RWPE1 (cell line): ENCODE measurements at regions not wholly inside any gene's neighbourhood (a gene's known extent, or its start where the extent isn't known, plus 50 kb on each side); places are given as distances from the start of the nearest gene placed in this dataset.

ENCODE experiments used
- CTCF ChIA-PET: fragments of 350-600 bp; sonication (Branson Sonifier 250); formaldehyde crosslinking; extraction: SDS; loops from one replicate; lab custom pipeline; 2021; lab: Yijun Ruan, JAX
- POLR2A ChIA-PET: fragments of 400-600 bp; formaldehyde crosslinking; extraction: SDS; loops from one replicate; lab custom pipeline; 2020; ENCODE audit warnings: antibody characterized with exemption; ENCODE audit not compliant: low non-redundant PET; lab: Yijun Ruan, JAX
- DNase-seq: peaks from one replicate; pipeline ENCODE4 v3.0.0; 2012; ENCODE audit warnings: low spot score
- H3K27ac ChIP-seq: fragments of 450-650 bp; 2 replicates; pipeline ENCODE4 v1.5.1; 2017
- CTCF ChIP-seq: fragments of 450-650 bp; conservative IDR thresholded peaks from 2 replicates; pipeline ENCODE4 v1.5.1; 2017; ENCODE audit warnings: low read depth, mild to moderate bottlenecking

- no peak for DNase-seq
- no peak overlapping the region for H3K27ac ChIP-seq
- TF ChIP-seq CTCF, result no peak
- ChIA-PET CTCF (no interaction called here), POLR2A (no interaction called here)
These were observed 95.5 kb upstream of the DPT start for GRCh38 chr1:168824418-168825065.

- TF ChIP-seq CTCF, result no peak
- ChIA-PET POLR2A (no interaction called here), CTCF (no interaction called here)
These were observed 96.1 kb upstream of the DPT start for GRCh38 chr1:168825129-168825528.

GRCh38 chr1:168825820-168826219 lies 96.8 kb upstream of the DPT start:
- ChIA-PET CTCF (no interaction called here), POLR2A (no interaction called here)
- no peak for DNase-seq
- H3K27ac ChIP-seq, result no peak overlapping the region
- no peak for TF ChIP-seq CTCF

More at GRCh38 chr1:168825129-168825528, 96.1 kb upstream of the DPT start:
- no peak for DNase-seq
- no peak overlapping the region for H3K27ac ChIP-seq

DNA sequence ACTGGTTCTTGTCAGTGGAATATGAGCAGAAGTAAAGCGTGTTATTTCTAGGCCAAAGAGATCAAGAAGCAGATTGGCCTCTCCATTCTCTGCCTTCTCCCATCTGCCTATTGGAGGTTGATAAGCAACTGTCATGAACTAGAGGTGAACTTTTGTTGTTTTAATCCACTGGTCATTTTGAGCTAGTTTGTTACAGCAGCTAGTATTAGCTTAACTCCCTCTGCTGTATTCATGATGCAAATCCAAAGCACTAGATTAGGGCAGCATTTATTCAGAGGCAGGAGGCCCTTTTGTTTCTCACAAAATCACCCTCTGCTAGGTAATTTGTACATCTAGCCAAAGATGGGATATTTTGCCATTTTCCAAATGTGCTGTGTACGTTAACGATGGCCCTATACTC lies 97.3 kb upstream of the DPT start:
- CTCF ChIA-PET, result no interaction called here
- H3K27ac ChIP-seq, result no peak overlapping the region
- no peak for TF ChIP-seq CTCF
- DNase-seq, result no peak
- POLR2A ChIA-PET, result no interaction called here

DNA sequence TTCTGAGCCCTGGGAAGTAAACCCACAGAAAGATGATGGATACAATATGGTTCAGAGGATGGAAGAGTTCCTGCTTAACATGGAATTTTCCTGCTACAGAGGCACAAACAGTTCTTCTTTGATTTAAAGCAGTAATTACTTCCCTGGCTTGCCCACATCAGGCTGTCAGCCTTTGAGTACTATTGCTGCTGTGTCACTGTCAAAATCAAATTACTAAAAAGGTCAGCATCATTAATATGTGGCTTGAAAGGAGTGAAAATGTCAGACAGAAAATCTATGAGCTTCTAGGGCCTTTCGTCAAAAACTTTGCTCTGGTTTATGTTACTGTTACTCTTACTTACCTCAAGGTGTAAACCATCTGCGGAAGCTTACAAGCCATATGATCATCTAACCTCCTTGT lies 98.6 kb upstream of the DPT start:
- no peak overlapping the region for H3K27ac ChIP-seq
- POLR2A ChIA-PET, result no interaction called here
- no peak for TF ChIP-seq CTCF
- CTCF ChIA-PET, result no interaction called here
- DNase-seq, result no peak

GRCh38 chr1:168829876-168830275 lies 100.9 kb upstream of the DPT start:
- H3K27ac ChIP-seq, result no peak overlapping the region
- ChIA-PET CTCF (no interaction called here), POLR2A (no interaction called here)
- TF ChIP-seq CTCF, result no peak
- DNase-seq, result no peak
